ENCODE measurements at regions not wholly inside any gene's neighbourhood (a gene's known extent, or its start where the extent isn't known, plus 50 kb on each side); places are given as distances from the start of the nearest gene placed in this dataset.

DNA sequence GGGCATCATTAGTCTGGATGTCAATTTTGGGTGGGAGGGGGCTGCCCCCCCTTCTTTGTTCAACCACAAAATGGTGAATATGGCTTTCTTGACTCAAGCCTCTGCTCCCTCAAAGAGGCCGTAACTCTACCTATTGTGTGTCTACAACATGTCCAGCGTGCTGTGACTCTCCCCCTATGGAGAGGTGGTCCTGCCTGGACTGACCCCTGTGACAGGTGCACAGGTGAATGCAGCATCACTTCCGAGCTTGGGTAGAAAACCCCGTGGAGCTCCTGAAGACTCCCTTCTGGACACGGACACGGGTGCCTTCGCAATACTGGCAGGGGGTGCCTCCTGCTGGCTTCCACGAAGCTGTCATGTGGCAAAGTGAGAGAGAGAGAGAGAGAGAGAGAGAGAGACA, 397.8 kb downstream of the GALR1 start:
- TF ChIP-seq, protein P1, sequence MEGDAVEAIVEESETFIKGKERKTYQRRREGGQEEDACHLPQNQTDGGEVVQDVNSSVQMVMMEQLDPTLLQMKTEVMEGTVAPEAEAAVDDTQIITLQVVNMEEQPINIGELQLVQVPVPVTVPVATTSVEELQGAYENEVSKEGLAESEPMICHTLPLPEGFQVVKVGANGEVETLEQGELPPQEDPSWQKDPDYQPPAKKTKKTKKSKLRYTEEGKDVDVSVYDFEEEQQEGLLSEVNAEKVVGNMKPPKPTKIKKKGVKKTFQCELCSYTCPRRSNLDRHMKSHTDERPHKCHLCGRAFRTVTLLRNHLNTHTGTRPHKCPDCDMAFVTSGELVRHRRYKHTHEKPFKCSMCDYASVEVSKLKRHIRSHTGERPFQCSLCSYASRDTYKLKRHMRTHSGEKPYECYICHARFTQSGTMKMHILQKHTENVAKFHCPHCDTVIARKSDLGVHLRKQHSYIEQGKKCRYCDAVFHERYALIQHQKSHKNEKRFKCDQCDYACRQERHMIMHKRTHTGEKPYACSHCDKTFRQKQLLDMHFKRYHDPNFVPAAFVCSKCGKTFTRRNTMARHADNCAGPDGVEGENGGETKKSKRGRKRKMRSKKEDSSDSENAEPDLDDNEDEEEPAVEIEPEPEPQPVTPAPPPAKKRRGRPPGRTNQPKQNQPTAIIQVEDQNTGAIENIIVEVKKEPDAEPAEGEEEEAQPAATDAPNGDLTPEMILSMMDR (IDR thresholded peaks at IDR 0.05) = no peak
- TF ChIP-seq POLR2A (IDR thresholded peaks at IDR 0.05) = no peak

Data from vagina (tissue), 2 donors.